Colonic mucosa (tissue), 4 donors: ENCODE measurements at regions not wholly inside any gene's neighbourhood (a gene's known extent, or its start where the extent isn't known, plus 50 kb on each side); places are given as distances from the start of the nearest gene placed in this dataset.

Experiments used
- DNase-seq: peaks from one replicate; pipeline ENCODE4 v3.0.0-alpha.2; 2020
- H3K27ac ChIP-seq: fragments of 200-600 bp; one replicate; pipeline ENCODE4 v1.8.0; 2021
- H3K27me3 ChIP-seq: fragments of 200-600 bp; one replicate; pipeline ENCODE4 v1.8.0; 2021
- H3K36me3 ChIP-seq: fragments of 200-600 bp; one replicate; pipeline ENCODE4 v1.8.0; 2021
- H3K4me1 ChIP-seq: fragments of 200-600 bp; one replicate; pipeline ENCODE4 v1.8.0; 2021; ENCODE audit warnings: mild to moderate bottlenecking
- H3K4me3 ChIP-seq: fragments of 200-600 bp; one replicate; pipeline ENCODE4 v1.8.0; 2021
- H3K9ac ChIP-seq, 2 donors: one replicate each; pipeline ENCODE4 v1.7.0; 2013; ENCODE audit warnings: control low read depth in 2 of 2, low read depth in 2 of 2, low read length in 2 of 2
- H3K9me3 ChIP-seq: fragments of 200-600 bp; one replicate; pipeline ENCODE4 v1.8.0; 2021
- intact Hi-C: fragments of 100-400 bp; cut with DNase I; formaldehyde crosslinking; loops from one replicate; pipeline ENCODE4 v1.14.1; 2022
- TF ChIP-seq, protein P1 (sequence below): fragments of 200-600 bp; IDR thresholded peaks from one replicate; pipeline ENCODE4 v1.8.0; 2022; ENCODE audit warnings: antibody characterized with exemption, mild to moderate bottlenecking
- donor health status: healthy.
- donor health status: DM: no; HTN: no; CAD: no.
- donor health status: DM: no; HTN: no; CAD: no.

DNA sequence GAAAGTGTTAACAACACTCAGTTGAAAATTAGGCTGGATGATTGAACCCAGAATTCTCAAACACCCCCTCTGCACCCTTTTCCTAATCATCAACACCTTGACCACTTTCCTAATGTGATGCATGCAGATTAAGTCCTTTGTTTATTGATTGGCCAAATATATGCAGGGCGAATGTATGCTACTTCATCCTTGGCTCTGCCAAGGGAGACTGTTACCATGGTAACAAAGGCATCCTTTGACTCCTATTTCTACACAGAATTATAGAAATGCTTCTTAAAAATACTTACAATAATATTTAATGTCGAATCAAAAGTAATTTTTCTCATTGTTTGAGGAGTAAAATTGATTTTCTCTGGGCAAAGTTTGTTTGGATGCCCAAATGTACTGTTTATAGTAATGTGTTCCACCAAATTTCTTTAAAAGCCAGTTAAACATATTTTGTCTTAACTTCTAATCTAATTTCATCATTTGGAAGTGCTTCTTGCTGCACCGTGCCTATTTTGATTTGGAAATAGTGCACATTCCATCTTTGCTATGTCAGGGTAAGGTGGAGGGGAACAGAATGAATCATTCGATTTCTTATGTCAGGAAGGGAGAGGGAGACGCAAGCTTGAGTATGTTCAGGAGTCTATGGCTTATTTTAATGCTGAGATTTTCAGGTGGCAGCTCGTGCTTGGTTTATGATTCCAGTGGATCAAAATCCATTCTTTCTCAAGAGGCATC is 1384.3 kb upstream of the WWC1 start:
- Histone ChIP-seq H3K27ac (no peak overlapping the region), H3K9ac (no peak overlapping the region), H3K9me3 (no peaks in the 10 kb centered on the region), H3K36me3 (no peaks in the 10 kb centered on the region), H3K4me1 (no peaks in the 10 kb centered on the region), H3K27me3 (no peaks in the 10 kb centered on the region), H3K4me3 (no peak overlapping the region)
- DNase-seq: no peak
- intact Hi-C loops: no loop called here
- TF ChIP-seq, protein P1, sequence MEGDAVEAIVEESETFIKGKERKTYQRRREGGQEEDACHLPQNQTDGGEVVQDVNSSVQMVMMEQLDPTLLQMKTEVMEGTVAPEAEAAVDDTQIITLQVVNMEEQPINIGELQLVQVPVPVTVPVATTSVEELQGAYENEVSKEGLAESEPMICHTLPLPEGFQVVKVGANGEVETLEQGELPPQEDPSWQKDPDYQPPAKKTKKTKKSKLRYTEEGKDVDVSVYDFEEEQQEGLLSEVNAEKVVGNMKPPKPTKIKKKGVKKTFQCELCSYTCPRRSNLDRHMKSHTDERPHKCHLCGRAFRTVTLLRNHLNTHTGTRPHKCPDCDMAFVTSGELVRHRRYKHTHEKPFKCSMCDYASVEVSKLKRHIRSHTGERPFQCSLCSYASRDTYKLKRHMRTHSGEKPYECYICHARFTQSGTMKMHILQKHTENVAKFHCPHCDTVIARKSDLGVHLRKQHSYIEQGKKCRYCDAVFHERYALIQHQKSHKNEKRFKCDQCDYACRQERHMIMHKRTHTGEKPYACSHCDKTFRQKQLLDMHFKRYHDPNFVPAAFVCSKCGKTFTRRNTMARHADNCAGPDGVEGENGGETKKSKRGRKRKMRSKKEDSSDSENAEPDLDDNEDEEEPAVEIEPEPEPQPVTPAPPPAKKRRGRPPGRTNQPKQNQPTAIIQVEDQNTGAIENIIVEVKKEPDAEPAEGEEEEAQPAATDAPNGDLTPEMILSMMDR: no peak

DNA sequence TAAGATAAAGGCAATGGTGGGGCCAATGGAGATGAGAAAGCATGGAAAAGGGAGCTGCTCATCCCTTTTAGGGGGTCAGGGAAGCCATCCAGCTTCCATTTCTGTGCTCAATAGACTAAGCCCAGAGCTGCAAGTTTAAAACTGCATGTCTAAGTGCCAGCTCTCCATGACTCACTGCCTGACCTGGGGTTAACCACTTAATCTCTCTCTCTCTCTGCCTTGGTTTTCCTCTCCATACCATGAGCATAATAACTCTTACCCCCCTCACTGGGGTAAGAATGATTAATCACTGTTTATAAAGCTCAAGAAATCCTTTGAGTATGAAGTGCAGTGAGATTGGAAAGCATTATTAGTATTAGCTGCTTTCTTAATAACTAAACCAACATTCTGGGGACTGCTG is 1382.4 kb upstream of the WWC1 start:
- no peaks in the 10 kb centered on the region for H3K4me1 ChIP-seq
- no peak for DNase-seq
- H3K9me3 ChIP-seq: no peaks in the 10 kb centered on the region
- TF ChIP-seq, protein P1: no peak
- no peak overlapping the region for H3K4me3 ChIP-seq
- no peak overlapping the region for H3K27ac ChIP-seq
- H3K36me3 ChIP-seq: no peaks in the 10 kb centered on the region
- H3K27me3 ChIP-seq: no peaks in the 10 kb centered on the region
- intact Hi-C loops: no loop called here
- no peak overlapping the region for H3K9ac ChIP-seq

DNA sequence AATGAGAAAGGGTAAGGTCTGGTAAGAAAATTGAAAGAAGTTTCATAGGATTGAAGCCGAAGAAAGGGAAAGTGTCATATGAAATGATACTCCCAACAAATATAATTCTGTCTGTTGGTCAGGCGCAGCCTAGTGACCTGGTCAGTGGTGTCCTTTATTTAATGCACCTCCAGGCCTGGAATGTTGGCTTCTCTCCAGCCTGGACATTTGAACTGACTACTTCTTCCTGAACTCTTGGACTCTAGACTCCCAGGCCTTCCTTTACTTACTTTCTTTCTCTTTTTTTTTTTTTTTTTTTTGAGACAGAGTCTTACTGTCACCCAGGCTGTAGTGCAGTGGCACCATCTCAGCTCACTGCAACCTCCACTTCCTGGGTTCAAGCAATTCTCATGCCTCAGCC is 1381.5 kb upstream of the WWC1 start:
- Histone ChIP-seq H3K9ac (no peak overlapping the region), H3K4me3 (no peak overlapping the region), H3K4me1 (no peaks in the 10 kb centered on the region), H3K27ac (no peak overlapping the region), H3K36me3 (no peaks in the 10 kb centered on the region), H3K27me3 (no peaks in the 10 kb centered on the region), H3K9me3 (no peaks in the 10 kb centered on the region)
- no peak for DNase-seq
- TF ChIP-seq, protein P1: no peak
- intact Hi-C loops: no loop called here

DNA sequence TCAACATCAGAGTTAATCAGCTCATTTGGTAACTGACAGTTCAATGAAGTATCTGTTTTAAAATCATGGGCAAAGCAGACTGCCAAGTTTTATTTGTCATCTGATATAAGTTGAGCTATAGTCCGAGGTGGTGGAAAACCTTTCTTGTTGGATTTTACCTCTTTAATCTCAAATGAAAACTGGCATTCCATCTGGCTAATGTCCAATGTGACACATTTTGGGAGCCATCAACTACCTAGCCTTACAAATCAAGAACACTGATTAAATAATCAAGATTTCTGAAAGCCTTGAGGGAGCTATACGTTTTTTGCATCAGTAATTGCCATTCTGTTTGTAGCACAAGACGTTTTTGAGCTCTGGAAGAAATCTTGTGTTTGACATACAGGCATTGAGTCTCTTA is 1380.5 kb upstream of the WWC1 start:
- H3K4me1 ChIP-seq: no peaks in the 10 kb centered on the region
- H3K27me3 ChIP-seq: no peaks in the 10 kb centered on the region
- no peaks in the 10 kb centered on the region for H3K36me3 ChIP-seq
- intact Hi-C loops: no loop called here
- H3K9me3 ChIP-seq: no peaks in the 10 kb centered on the region
- H3K9ac ChIP-seq: no peak overlapping the region
- TF ChIP-seq, protein P1: no peak
- no peak overlapping the region for H3K4me3 ChIP-seq
- DNase-seq: no peak
- H3K27ac ChIP-seq: no peak overlapping the region

DNA sequence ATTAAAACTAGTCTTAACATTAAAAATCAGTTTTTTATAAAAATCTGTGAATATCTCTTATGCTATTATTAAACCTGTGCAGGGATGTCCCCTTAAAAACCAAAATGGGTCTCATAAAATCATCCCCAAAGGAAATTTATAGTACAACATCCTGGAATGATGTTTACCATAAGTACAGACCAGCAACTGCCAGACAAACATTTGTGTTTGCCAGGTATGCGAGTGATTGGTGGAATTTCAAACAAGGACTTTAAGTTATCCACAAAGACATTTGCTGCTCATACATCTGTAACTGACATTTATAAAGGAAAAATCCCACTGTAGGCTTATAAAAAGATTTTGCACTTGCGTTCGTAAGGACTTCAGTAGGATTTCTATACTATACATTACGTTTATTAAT is 1375.4 kb upstream of the WWC1 start:
- no peaks in the 10 kb centered on the region for H3K36me3 ChIP-seq
- TF ChIP-seq, protein P1: no peak
- no peaks in the 10 kb centered on the region for H3K4me1 ChIP-seq
- no peak overlapping the region for H3K27ac ChIP-seq
- DNase-seq: no peak
- H3K4me3 ChIP-seq: no peak overlapping the region
- no peak overlapping the region for H3K9ac ChIP-seq
- intact Hi-C loops: no loop called here
- no peaks in the 10 kb centered on the region for H3K9me3 ChIP-seq
- H3K27me3 ChIP-seq: no peaks in the 10 kb centered on the region
